ENCODE measurements at regions not wholly inside any gene's neighbourhood (a gene's known extent, or its start where the extent isn't known, plus 50 kb on each side); places are given as distances from the start of the nearest gene placed in this dataset.

GRCh38 chr5:54719384-54720283, 202.1 kb downstream of the SNX18 start:
- no peak for DNase-seq (ENCODE audit: low read depth in 2 of 2, low spot score in 1 of 2)

GRCh38 chr5:54718656-54719055, 201.1 kb downstream of the SNX18 start:
- no peak for DNase-seq (ENCODE audit: low read depth in 2 of 2, low spot score in 1 of 2)

GRCh38 chr5:54717870-54718269, 200.3 kb downstream of the SNX18 start:
- no peak for DNase-seq (ENCODE audit: low read depth in 2 of 2, low spot score in 1 of 2)

- no peak for DNase-seq (ENCODE audit: low read depth in 2 of 2, low spot score in 1 of 2)
Observed at GRCh38 chr5:54717459-54717858, 199.9 kb downstream of the SNX18 start.

DNA sequence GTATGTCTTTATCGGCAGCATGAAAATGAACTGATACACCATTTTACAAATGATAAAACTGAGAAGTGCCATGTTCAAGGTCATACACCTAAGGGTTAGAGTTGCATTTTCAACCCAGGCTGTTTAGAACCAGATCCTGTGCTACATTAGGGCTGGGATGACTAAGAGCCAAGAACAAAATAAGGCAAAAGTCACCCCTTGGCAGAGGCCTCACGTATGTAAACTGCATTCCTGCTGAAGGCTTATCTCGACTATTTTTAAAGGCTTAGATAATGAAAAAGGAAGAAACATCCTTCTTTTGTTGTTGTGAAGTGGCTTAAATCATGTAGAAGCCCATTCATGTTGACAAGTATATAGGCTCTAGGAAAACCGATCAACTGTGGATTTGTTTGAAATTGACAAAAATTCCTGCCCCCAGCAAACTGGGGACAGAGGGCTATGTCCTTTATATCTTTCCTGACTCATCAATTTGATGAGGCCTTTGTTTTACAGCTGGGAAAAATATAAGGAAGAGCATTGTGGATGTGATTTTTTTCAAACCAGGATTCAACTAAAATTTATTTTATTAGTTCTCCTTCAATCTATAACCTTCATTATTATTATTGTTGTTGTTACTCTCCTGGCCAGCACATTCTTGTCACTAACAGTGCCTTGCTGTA, 196.5 kb downstream of the SNX18 start:
- DNase-seq (ENCODE audit: low read depth in 2 of 2, low spot score in 1 of 2): no peak

DNA sequence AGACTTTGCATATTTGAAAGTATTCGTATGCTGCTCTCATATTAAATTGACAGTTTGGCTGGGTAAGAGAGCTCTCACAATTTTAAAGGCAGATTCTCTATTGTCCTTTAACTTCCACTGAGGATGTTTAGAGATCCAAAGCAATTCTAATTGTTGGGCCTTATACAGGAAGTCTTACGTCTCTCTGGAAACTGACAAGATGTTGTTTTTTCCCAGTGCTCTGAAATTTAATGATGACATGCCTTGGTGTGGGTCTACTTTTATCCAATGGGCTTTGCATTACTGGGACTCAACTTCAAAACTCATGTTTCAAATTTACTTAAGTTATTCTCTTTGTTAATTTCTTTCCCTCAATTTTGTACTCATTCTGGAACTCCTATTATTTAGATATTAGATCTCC, 191.5 kb downstream of the SNX18 start:
- DNase-seq (ENCODE audit: low read depth in 2 of 2, low spot score in 1 of 2): no peak

- no peak for DNase-seq (ENCODE audit: low read depth in 2 of 2, low spot score in 1 of 2)
Observed at GRCh38 chr5:54707841-54708240, 190.3 kb downstream of the SNX18 start.

DNA sequence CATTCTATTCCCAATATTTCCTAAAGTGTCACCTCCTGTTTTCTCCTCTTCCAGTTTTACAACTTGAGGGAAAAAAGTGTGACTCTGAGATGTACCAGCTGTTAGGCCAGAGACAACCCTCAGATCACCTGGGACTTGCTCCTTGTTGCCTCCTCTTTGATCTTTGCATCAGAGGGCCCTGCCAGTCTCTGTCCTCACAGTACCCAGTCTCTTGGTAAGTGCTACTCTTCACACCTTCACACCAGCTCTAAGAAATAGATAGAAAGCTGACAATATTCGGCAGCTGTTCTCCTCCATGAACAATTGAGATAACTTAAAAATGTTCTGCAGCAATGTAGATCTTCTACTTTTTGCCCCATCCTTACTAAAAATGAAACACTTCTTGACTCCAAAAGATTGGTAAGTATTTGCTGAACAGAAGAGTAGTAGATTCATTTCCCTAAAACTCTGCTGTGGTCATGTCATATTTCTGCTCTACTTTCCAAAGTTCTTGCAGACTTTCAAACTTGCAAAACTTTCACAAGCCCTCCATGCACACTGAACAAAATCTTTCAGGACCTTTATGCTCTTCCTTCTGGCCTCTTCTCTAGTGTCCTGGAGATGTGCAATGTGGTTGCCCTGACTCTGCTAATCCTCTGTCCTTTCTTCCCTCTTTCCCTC, 188.6 kb downstream of the SNX18 start:
- no peak for DNase-seq (ENCODE audit: low read depth in 2 of 2, low spot score in 1 of 2)

GRCh38 chr5:54704825-54705224, 187.3 kb downstream of the SNX18 start:
- no peak for DNase-seq (ENCODE audit: low read depth in 2 of 2, low spot score in 1 of 2)

GRCh38 chr5:54704333-54704732, 186.8 kb downstream of the SNX18 start:
- DNase-seq (ENCODE audit: low read depth in 2 of 2, low spot score in 1 of 2): no peak

- DNase-seq (ENCODE audit: low read depth in 2 of 2, low spot score in 1 of 2): no peak
Observed at GRCh38 chr5:54703565-54704255, 186.2 kb downstream of the SNX18 start.

DNA sequence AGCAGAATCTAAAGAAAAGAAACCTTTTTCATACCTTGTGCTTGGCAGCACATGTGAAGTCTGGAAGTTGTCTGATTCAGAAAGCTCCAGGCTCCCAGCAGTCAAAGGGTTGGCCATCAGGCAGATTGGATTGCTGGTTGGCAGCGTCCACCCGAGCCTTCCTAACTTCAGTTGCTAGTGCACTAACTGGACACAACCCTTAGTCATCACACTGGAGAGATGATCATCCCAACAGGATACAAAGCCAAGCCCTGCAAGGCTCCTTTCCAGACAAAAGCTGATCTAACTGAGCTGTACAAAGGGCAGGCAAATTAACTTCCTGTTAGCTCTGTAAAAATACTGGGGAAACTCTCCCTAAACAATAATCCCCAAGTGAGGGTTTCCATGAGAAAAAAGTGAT, 185.6 kb downstream of the SNX18 start:
- no peak for DNase-seq (ENCODE audit: low read depth in 2 of 2, low spot score in 1 of 2)

DNA sequence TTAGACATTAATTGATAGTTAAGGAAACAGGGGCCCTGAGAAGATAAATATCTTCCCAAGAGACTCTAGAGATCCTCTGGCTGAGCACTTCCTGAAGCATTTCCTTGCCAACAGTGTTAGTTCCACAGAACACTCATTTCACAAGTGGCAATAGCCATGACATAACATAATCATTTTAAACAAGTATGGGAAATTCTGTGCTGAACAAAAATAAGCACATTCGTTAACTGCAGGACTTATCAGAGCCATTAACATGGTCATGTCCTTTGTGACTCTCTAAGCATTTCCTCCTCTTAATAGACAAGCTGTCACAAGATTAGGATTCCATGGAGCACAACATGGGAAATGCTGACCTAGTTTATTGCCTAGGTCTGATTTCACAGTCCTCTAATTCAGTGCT, 184.9 kb downstream of the SNX18 start:
- no peak for DNase-seq (ENCODE audit: low read depth in 2 of 2, low spot score in 1 of 2)

- DNase-seq (ENCODE audit: low read depth in 2 of 2, low spot score in 1 of 2): no peak
Observed at GRCh38 chr5:54700986-54701578, 183.5 kb downstream of the SNX18 start.

DNA sequence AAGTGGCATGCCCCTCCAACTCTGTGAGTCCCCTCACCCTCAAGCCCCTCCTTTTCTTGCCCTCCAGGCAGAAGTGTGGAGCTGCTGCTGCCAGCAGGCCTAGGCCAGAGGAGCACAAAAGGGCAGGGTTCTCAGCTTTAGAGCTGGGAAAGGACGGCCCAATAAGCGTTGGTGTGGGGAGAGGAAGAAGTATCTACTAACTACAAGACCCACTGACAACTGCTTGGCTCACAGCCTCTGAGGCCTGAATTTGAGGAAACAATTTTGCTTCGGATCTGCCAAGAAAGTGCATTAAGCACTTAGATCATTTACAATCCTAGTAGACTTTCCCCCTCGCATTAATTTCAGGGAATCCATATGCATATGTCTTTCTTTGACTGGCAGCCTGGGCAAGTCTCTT, 179.4 kb downstream of the SNX18 start:
- no peak for DNase-seq (ENCODE audit: low read depth in 2 of 2, low spot score in 1 of 2)

GRCh38 chr5:54696346-54696745, 178.8 kb downstream of the SNX18 start:
- DNase-seq (ENCODE audit: low read depth in 2 of 2, low spot score in 1 of 2): no peak

GRCh38 chr5:54695198-54695966, 177.8 kb downstream of the SNX18 start:
- DNase-seq (ENCODE audit: low read depth in 2 of 2, low spot score in 1 of 2): no peak

DNA sequence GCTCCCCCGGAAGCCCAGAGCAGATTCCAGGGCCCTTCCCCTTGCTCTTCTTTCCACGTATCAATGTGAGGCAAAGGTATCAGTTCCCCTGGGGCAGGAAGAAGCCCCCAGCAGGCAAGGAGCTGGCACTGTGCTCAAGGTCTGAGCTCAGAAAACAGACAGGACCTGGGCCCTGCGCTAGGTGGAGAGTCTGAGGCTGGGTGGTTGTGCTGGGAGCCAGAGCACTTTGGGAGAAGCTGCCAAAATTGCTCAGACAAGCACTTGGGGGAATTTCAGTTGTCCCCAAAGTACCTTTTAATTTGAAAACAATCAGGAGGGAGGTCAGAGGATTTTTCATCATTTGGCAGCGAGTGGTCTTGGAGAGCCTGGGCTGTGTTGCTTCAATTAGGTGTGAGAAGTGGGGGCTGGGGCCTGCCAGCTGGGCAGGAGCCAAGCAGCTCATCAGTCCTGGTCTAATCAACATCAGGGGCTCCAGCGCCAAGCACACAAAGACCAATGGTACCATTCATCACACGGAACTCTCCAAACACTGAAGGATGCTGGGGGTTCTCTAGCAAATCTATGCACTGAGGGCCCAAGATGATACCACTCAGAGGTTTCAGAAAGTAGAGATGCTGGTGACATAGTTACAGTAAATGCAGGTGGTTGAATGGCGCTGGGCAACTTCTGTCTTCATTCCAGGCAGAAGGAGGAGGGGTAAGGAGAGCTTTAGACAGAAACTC, 176.5 kb downstream of the SNX18 start:
- DNase-seq (ENCODE audit: low read depth in 2 of 2, low spot score in 1 of 2): no peak

GRCh38 chr5:54692631-54693030, 175.1 kb downstream of the SNX18 start:
- no peak for DNase-seq (ENCODE audit: low read depth in 2 of 2, low spot score in 1 of 2)

GRCh38 chr5:54691656-54692055, 174.1 kb downstream of the SNX18 start:
- DNase-seq (ENCODE audit: low read depth in 2 of 2, low spot score in 1 of 2): no peak
